Fibroblast of pulmonary artery (primary cell): ENCODE measurements at regions not wholly inside any gene's neighbourhood (a gene's known extent, or its start where the extent isn't known, plus 50 kb on each side); places are given as distances from the start of the nearest gene placed in this dataset.

Experiments
- DNase-seq: peaks from one replicate; pipeline ENCODE4 v3.0.0-alpha.2; 2010; ENCODE audit warnings: low read depth
- H3K4me3 ChIP-seq: replicated peaks from 2 replicates; pipeline ENCODE4 v1.5.1; 2011; ENCODE audit warnings: low read depth, mild to moderate bottlenecking, control low read depth, low read length, moderate library complexity
- TF ChIP-seq, protein P1 (sequence below): IDR thresholded peaks from 2 replicates; pipeline ENCODE4 v1.5.1; 2011; ENCODE audit warnings: mild to moderate bottlenecking, control low read depth, low read length, inconsistent platforms; ENCODE audit errors: missing control alignments

GRCh38 chr11:120028897-120029258, 109.0 kb downstream of the TRIM29 start:
- TF ChIP-seq, protein P1, sequence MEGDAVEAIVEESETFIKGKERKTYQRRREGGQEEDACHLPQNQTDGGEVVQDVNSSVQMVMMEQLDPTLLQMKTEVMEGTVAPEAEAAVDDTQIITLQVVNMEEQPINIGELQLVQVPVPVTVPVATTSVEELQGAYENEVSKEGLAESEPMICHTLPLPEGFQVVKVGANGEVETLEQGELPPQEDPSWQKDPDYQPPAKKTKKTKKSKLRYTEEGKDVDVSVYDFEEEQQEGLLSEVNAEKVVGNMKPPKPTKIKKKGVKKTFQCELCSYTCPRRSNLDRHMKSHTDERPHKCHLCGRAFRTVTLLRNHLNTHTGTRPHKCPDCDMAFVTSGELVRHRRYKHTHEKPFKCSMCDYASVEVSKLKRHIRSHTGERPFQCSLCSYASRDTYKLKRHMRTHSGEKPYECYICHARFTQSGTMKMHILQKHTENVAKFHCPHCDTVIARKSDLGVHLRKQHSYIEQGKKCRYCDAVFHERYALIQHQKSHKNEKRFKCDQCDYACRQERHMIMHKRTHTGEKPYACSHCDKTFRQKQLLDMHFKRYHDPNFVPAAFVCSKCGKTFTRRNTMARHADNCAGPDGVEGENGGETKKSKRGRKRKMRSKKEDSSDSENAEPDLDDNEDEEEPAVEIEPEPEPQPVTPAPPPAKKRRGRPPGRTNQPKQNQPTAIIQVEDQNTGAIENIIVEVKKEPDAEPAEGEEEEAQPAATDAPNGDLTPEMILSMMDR = no peak
- H3K4me3 ChIP-seq = no peak overlapping the region
- no peak for DNase-seq

DNA sequence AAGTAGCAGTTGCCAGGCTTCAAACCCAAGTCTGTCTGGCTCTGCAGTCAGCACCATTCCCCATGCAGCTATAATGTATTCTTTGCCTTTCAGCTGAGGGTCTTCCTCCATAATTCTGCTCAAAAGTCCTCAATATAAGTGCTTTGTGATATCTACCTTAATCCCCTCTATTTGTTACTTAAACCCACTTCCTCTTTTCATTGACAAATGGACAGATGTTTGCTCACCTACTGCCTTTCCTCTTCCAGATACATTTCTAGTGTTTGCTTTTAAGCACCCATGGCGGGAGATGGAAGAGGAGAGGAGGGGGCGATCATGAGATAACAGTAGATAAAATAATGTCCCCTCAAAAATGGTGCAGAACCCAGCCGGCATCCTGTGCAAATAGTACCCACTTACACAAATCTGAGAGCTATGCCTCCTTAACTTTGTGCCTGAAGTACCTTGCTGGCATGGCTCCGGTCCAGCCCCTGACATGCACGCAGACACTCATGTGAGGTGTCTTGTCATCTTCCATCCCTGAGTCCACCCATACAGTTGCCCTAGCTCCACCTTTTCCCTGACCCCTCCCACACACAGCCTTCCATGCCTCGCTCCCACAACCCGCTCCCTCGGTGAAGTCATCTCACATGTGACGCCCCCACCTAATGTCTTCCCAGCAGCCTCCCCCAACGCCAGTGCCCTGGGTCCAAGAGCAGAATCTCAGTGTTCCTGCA, 109.6 kb downstream of the TRIM29 start:
- DNase-seq = no peak
- TF ChIP-seq, protein P1 = no peak
- H3K4me3 ChIP-seq = no peak overlapping the region

DNA sequence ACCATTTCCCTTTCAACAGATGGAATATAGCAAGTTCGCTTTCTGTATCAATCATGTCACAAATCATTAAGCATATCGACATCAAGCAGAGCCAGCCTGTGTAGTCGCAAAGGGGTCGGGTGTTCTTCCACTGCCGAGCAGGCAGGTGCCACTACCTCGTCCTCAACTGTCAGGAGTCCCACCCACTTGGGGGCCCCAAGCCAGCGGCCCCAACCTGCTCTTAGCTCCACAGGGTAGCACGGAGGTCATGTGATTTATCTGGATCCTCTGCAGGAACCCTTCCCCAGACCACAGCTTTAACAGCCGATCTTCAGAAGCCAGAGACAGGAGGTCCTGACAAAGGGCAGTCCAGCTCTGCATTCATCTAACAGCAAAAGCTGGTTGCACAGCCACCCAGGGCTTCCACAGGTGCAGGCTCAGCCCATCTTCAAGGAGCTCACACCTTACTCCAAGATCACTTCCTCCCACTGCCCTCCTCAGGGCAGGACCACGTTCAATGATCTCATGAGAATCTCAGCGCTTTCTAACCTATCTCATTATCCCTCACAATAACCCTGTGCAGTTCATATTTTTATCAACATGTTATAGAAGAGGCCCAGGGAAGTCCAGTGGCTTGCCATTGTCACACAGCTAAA, 110.2 kb downstream of the TRIM29 start:
- TF ChIP-seq, protein P1 = no peak
- DNase-seq = no peak
- H3K4me3 ChIP-seq = no peak overlapping the region

GRCh38 chr11:120025606-120026335, 112.1 kb downstream of the TRIM29 start:
- DNase-seq = no peak
- TF ChIP-seq, protein P1 = no peak
- H3K4me3 ChIP-seq = no peak overlapping the region

DNA sequence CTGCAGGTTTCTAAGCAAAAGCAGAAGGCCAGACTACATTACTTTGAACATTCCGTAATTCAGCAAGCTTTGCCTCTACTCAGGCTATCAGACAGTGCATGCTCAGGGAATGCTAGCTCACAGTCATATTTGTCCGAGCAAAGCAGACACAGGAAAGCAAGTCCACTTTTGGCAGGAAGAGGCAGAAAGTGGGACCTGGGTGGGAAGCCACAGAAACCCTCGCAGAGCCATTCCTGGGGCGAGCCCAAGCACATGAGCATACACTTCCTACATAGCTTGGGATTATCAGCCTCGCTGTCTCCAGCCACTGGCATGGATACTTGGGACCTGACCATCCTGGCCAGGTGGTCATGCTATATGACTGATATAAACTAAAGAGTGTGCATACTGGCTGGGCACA, 113.3 kb downstream of the TRIM29 start:
- no peak for DNase-seq
- TF ChIP-seq, protein P1 = no peak

DNA sequence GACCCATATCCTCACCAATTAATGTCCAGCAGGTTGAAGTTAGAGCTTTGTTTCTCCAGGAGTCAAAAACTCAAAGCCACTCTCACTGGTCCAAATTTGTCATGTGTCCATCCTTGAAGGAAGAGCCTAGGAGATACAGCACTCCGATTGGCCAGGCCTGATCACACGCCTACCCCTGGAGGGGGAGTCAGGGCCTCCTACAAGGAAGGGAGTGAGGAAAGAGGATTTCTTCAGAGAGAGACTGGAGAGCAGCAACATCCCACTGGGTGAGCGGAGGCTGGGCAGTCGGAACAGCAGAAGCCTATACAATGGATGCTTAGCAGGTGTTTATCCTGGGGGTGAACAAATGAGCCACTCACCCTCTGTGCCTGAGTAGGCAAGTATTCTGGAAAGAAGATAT, 113.9 kb downstream of the TRIM29 start:
- TF ChIP-seq, protein P1 = no peak
- no peak for DNase-seq
- no peak overlapping the region for H3K4me3 ChIP-seq

More for the DNA sequence above, 113.3 kb downstream of the TRIM29 start:
- H3K4me3 ChIP-seq = no peak overlapping the region
